ENCODE measurements at regions not wholly inside any gene's neighbourhood (a gene's known extent, or its start where the extent isn't known, plus 50 kb on each side); places are given as distances from the start of the nearest gene placed in this dataset.
A peak's percentile ranks its signal among the peaks of the same experiment; 100 is the strongest.
"Not testable (repeated sequence)": the region's sequence is repeated elsewhere in the genome, so short reads cannot be mapped to it uniquely, and the experiment has no call there.

DNA sequence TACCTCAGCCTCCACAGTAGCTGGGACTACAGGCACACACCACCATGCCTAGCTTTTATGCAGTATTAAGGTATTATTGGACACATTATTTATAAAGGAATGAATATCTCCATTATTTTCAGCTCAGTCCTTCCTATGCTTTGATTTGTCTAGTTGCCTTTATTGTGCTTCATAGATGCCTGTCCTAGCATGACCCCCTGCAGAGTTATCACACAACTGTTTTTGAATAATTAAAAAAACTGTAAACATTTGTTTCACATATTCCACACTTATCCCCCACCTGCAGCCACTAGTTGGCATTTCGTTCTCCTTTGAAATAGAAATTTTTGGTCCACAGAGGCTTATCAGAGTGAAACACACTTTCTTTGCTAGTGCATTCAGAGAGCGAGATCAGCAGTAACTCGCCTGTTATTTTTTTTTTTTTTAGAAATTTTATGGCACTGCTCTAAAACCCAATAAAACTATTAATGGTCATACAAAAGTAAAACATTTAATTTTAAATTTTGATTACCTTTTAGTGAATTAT lies 151.8 kb upstream of the RASA1 start:
- DNase-seq = no peak

DNA sequence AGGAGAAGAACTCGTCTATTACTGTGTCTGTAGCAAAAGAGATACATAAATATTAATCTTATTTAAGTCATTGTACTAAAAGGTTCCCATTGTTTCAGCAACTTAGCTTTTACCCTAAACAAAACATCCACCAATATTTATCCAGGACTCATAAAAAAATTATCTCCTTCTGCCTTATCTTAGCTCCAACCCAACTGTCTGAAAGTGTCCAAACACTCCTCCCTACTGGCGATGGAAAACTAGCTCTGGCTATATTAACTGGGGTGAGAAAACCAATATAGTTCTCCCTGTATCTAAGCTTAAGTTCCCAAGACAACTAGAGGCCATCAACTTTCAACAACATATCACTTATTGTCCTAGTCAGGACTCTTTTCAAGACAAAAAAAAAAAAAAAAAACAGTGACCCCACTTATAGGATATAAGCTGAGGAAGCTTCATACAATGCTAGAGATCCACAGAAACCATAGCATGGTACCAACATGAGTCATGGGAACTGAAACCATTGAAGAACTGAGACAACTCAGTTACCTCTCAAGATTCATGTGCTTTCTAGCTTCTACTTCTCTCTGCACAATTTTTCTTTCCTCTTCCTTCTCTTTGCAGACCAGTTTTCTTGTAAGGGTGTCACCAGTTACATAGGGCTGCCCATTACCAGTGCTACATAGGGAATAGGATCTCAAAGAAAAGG lies 150.7 kb upstream of the RASA1 start:
- DNase-seq = no peak

GRCh38 chr5:87119588-87119987 lies 148.1 kb upstream of the RASA1 start:
- no peak for DNase-seq

GRCh38 chr5:87120518-87121303 lies 147.0 kb upstream of the RASA1 start:
- peak; percentile 2 for DNase-seq

- DNase-seq = no peak
Observed at GRCh38 chr5:87121304-87122150, 146.2 kb upstream of the RASA1 start.

- no peak for DNase-seq
Observed at GRCh38 chr5:87122151-87122977, 145.3 kb upstream of the RASA1 start.

- no peak for DNase-seq
Observed at GRCh38 chr5:87125766-87126165, 141.9 kb upstream of the RASA1 start.

- no peak for DNase-seq
Observed at GRCh38 chr5:87126869-87127268, 140.8 kb upstream of the RASA1 start.

DNA sequence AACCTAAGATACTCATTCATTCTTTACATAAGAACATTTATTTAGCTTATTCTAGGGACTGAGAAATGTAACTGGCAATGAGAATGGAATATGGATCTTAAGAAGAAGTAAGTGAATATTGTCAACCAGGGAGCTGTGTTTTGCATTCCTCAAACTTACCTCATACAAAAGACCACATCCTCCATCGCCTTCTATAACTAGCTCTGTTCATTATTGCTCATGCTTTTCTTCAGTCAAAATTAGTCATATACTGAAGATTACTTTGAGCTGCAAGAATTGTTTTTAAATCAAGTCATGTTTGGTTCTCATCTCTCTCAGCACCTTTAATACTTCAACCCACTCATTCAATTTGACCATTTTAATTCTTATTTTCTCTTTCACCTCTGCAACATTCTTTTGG lies 140.3 kb upstream of the RASA1 start:
- no peak for DNase-seq

DNA sequence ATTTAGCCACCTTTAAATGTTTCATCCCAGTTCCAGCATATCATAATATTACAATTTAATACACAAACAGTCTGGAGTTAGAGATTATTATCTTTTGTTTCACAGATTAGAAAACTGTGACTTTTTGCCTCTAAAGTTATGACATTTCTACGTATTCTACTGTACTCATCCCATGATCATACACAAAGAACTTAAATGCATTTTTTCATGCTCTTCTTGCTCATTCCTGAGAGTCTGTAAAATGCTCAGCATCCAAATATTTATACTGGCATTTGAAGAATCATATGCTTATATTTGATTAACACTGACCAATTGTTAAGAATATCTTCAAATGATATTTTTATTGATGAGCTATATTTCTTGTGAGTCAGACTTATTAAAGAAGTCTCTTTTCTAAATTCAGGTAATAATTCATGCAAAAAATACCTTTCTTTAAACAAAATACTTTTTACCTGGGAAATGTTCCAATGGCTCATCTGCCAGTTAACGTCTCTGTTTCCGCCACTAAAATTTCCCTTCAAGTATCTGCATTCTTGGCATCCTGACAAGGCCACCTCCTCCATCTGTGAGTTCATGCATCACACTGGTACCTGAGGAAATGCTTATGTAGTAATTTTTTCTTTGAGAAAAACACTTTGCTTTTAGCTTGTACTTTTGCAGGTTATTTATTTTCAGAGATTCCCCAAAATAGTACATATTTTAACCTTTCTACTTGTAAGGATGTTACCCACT lies 139.6 kb upstream of the RASA1 start:
- DNase-seq = no peak

- DNase-seq = no peak
Observed at GRCh38 chr5:87129046-87129445, 138.6 kb upstream of the RASA1 start.

DNA sequence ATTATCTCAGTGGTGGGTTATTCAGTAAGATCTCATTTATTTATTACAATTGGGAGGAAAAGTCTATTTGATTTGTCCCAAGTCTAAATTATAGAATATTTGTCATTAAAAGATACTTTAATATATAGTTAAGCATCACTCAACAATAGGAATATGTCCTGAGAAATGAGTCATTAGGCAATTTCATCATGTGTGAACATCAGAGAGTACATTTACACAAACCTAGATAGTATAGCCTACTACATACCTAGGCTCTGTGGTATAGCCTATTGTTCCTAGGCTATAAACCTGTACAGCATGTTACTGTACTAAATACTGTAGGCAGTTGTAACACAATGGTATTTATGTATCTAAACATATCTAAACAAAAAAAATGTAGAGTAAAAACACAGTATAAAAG lies 135.0 kb upstream of the RASA1 start:
- no peak for DNase-seq

- DNase-seq = not testable (repeated sequence)
Observed at GRCh38 chr5:87134513-87134912, 133.2 kb upstream of the RASA1 start.

DNA sequence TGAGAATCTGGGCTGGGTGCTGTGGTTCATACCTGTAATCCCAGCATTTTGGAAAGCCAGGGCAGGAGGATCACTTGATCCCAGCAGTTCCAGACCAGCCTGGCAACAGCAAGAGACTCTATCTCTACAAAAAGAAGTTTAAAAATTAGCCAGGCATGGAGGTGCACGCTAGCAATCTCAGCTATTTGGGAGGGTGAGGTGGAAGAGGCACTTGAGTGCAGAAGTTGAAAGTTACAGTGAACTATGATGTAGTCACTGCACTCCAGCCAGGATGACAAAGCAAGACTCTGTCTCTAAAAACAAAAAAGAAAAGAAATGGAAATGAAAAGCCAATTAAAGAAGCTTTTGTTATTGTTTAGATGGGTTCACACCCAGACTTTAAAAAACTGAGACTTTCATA lies 131.6 kb upstream of the RASA1 start:
- DNase-seq = no peak

DNA sequence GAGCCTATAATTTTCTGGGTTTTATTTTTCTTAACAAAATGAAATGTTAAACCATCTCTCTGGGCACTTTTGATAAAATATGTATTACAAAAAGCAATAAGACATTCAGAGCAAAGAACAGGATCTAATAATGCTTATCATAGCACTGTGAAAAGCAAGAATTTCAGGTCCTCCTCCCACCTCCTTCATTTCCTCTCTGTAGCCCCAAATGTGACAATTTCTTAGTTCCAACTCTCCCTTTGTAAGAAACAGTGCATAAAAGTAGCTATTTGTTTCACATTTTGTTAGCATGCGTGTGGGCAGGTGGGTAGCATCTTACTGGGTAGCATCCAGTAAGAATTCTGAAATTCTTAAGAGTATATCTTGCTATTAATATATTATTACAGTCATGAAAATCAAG lies 130.9 kb upstream of the RASA1 start:
- no peak for DNase-seq

- no peak for DNase-seq
Observed at GRCh38 chr5:87137283-87137682, 130.4 kb upstream of the RASA1 start.

DNA sequence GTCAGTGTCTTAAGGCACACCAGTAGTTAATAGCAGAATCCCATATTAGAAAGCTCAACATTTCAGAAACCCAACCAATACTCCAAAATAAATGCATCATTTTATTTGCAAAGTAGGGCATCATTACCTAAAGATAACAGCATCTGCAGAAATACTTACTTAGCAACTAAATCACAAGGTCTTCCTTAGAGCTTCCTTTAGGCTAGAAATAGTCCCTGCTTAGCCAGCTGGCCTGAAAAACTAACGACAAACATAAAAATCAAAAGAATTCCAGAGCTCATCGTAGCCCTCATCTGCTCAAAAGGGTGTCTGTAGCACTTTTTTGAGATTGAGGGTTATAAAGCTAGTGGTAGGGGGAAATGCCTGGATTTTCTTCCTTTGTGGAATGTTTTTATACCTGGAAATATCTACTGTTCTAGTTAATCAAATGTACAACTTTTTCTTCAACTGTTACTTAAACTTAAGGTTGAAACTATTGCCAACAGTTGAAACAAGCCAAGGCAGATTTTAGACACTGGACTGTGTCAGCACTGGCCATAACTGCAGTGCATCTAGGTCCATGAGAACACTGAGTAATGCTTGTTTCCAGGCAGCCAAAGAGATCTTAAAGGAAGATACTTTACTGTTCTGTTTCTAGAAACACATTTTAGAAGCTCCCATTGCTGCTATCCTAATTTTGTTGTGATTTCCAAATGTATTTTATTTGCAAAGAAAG lies 129.4 kb upstream of the RASA1 start:
- no peak for DNase-seq

GRCh38 chr5:87139795-87140194 lies 127.9 kb upstream of the RASA1 start:
- DNase-seq = no peak

GRCh38 chr5:87141544-87141943 lies 126.1 kb upstream of the RASA1 start:
- DNase-seq = no peak

GRCh38 chr5:87145853-87146252 lies 121.8 kb upstream of the RASA1 start:
- DNase-seq = not testable (repeated sequence)

DNA sequence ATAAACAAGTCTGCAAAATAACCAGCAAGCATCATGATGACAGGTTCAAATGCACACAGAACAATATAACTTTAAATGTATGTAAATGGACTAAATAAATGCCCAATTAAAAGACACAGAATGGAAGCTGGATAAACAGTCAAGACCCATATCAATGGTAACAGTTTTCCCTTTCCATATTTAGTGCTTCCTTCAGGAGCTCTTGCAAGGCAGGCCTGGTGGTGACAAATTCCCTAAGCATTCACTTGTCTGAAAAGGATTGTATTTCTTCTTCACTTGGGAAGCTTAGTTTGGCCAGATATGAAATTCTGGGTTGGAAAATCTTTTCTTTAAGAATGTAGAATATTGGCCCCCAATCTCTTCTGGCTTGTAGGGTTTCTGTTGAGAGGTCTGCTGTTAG lies 120.2 kb upstream of the RASA1 start:
- DNase-seq = no peak
